Epidermal melanocyte (primary cell): ENCODE measurements at regions not wholly inside any gene's neighbourhood (a gene's known extent, or its start where the extent isn't known, plus 50 kb on each side); places are given as distances from the start of the nearest gene placed in this dataset.
"Not testable (repeated sequence)": the region's sequence is repeated elsewhere in the genome, so short reads cannot be mapped to it uniquely, and the experiment has no call there.

Source experiments
- DNase-seq: peaks from one replicate; pipeline ENCODE4 v3.0.0; 2011; ENCODE audit warnings: low spot score; ENCODE audit not compliant: insufficient read length

GRCh38 chr3:145243875-145244274 is 917.1 kb downstream of the PLOD2 start:
- peak; percentile 17 for DNase-seq

DNA sequence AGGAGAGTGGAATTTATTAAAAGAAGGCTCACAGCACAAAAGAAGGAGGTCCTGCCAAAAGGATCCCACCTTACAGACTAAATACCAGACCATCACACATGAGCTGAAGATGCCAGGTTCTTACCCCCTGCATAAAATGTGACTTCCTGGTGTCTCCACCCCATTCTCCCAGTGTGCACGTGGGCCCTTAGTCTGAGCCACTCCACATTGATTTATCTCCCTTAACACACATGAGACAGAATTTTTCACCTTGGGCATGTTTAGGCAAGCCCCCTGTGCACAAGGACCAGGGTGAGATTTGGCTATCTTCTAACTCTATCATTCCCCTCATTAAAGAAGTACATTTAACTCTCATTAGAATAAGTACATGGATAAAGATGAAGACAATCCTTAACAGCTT is 916.7 kb downstream of the PLOD2 start:
- DNase-seq, result no peak

DNA sequence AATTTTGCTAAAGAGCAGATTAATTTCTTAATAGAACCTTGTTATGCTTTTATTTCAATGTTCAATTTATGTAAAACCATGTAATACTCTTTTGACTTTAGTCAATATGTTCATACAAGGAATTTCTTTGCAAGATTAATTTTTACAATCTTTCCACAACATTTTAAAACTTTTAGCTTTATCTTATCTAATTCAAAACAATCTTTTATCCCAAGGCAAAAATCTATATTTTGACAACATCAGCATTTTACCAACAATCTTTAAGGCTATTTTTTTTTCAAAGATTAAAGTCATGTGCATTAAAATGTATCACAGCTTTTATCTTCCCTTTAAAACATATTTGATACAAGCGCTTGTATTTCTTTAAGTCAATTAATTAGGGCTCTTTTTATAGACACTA is 914.7 kb downstream of the PLOD2 start:
- DNase-seq, result no peak

DNA sequence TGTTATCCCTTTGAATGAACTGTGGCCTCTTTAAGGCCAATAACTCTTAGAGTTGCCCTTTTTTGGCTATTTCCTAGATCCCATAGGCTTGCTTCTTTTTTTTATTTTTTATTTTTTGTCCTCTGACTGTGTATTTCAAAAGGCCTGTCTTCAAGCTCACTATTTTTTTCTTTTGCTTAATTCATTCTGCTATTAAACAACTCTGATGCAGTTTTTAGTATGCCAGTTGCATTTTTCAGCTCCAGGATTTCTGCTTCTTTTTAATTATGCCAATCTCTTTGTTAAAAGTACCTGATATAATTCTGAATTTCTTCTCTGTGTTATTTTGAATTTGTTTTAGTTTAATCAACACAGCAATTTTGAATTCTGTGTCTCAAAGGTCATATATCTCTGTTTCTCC is 912.1 kb downstream of the PLOD2 start:
- no peak for DNase-seq

GRCh38 chr3:145251311-145251710 is 909.7 kb downstream of the PLOD2 start:
- no peak for DNase-seq

DNA sequence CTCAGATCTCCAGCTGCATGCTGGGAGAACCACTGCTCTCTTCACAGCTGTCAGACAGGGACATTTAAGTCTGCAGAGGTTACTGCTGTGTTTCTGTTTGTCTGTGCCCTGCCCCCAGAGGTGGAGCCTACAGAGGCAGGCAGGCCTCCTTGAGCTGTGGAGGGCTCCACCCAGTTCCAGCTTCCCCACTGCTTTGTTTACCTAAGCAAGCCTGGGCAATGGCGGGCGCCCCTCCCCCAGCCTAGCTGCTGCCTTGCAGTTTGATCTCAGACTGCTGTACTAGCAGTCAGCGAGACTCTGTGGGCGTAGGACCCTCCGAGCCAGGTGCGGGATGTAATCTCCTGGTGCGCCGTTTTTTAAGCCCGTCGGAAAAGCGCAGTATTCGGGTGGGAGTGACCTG is 903.0 kb downstream of the PLOD2 start:
- DNase-seq, result not testable (repeated sequence)

- DNase-seq, result no peak
Observed at GRCh38 chr3:145259166-145259880, 901.7 kb downstream of the PLOD2 start.

GRCh38 chr3:145263458-145263857 is 897.5 kb downstream of the PLOD2 start:
- not testable (repeated sequence) for DNase-seq

GRCh38 chr3:145266368-145266767 is 894.6 kb downstream of the PLOD2 start:
- DNase-seq, result no peak

DNA sequence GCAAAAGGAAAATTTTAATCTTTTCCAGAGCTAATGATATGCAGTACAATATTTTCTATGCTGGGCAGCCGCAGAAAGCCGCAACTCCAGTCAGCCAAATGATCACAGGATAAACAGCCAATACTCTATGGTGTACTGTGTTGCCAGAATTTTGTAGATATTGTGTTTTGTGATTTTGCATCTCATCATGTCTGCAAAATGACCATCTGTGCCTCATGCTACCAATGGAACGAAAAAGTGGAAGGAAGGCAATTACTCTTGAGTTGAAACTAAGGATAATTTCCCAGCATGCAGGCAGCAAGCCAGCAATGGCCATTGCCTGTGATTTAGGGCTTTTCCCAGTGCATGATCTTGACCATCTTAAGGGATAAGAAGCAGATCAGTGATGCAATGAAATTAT is 891.9 kb downstream of the PLOD2 start:
- DNase-seq, result no peak

DNA sequence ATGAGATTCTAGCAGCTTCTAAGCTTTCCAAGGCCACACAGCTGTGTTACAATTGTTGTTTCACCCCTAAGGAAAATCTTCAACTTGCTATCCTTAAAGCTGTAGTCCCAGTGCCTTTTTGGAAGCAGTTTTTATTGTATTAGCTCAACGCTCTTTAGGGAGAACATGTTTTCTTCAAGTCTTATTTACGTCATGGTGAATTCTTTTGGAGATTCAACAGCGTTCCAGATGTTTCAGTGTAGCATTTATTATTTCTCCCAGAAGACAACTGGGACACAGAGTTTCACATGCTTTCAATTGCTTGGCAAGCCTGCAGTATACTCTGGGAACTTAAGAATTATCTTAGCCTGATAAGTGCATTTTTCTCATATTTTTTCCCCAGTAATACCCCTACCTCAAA is 888.3 kb downstream of the PLOD2 start:
- peak; percentile 22 for DNase-seq

DNA sequence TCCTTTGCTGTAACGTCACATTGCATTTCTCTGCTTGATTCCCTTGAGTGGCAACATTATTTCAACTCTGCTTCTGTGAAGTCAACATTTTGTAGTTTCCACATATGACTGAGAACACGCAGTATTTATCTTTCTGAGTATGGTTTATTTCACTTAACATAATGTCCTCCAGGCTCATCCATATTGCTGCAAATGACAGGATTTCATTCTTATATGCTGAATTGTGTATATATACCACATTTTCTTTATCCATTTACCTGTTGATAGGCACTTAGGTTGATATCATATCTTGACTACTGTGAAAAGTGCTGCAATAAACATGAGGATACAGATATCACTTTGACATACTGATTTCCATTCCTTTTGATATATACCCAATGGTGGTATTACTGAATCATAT is 878.5 kb downstream of the PLOD2 start:
- no peak for DNase-seq

DNA sequence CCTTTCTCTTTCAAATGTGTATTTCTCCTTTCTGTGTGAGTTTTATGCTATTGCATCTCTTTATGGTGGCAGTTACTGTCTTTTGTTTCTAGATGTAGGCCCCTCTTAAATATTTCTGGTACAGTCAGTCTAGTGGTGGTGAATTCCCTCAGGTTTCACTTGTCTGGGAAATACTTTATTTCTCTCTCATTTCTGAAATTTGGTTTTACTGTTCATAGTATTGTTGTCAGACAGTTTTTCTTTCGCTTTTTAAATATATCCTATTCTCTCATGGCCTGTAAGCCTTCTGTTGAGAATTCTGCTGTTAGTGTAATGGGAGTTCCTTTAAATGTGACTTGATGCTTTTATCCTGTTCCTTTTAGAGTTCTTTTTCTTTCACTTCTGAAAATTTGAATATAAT is 874.0 kb downstream of the PLOD2 start:
- no peak for DNase-seq

GRCh38 chr3:145290010-145290409 is 871.0 kb downstream of the PLOD2 start:
- DNase-seq, result no peak

DNA sequence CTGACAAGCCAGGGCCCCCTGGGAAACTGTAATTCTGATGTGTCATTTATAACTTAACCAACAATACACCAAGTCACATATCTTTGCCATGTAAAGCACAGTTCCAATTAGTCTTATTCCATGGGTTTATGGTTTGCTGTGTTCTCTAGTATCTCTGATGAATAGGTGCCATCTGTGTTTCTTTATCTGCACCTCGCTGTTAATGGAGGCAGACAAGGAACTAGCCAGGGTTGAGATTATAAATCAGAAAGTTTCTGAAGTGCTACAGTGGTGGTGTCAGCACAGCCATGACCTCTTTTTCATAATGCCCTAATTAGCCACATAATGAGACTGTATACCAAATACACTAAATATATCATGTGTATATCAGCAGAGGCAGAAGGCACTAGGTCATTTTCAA is 866.4 kb downstream of the PLOD2 start:
- no peak for DNase-seq

GRCh38 chr3:145307272-145307671 is 853.7 kb downstream of the PLOD2 start:
- DNase-seq, result no peak

- DNase-seq, result no peak
Observed at GRCh38 chr3:145313751-145314150, 847.2 kb downstream of the PLOD2 start.

- not testable (repeated sequence) for DNase-seq
Observed at GRCh38 chr3:145316253-145316652, 844.7 kb downstream of the PLOD2 start.

DNA sequence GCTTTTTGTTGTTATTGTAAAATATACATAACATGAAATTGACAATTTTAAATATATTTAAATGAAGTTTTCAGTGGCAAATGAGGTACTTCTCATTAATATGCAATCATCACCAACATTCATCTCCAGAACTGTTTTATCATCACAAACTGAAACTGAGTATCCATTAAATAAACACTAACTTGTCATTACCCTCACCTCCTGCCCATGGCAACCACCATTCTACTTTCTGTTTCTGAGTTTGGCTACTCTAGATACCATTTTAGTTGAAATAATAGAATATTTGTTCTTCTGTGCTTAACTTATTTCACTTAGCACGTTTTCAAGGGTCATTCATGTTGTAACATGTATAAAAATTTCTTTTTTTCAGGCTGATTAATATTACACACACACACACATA is 834.3 kb downstream of the PLOD2 start:
- DNase-seq, result no peak

DNA sequence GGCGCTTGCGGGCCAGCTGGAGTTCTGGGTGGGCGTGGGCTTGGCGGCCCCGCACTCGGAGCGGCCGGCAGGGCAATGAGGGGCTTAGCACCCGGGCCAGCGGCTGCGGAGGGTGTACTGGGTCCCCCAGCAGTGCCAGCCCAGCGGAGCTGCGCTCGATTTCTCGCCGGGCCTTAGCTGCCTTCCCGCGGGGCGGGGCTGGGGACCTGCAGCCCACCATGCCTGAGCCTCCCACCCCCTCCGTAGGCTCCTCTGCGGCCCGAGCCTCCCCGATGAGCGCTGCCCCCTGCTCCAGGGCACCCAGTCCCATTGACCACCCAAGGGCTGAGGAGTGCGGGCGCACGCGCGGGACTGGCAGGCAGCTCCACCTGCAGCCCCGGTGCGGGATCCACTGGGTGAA is 827.6 kb downstream of the PLOD2 start:
- DNase-seq, result not testable (repeated sequence)

DNA sequence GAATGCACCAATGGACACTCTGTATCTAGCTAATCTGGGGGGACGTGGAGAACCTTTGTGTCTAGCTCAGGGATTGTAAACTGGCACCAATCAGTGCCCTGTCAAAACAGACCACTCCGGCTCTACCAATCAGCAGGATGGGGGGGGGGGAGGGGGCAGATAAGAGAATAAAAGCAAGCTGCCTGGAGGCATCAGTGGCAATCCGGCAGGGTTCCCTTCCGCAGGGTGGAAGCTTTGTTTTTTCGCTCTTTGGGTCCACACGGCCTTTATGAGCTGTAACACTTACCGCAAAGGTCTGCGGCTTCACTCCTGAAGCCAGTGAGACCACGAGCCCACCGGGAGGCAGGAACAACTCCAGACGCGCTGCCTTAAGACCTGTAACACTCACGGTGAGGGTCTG is 827.1 kb downstream of the PLOD2 start:
- no peak for DNase-seq

- no peak for DNase-seq
Observed at GRCh38 chr3:145355206-145355605, 805.8 kb downstream of the PLOD2 start.

DNA sequence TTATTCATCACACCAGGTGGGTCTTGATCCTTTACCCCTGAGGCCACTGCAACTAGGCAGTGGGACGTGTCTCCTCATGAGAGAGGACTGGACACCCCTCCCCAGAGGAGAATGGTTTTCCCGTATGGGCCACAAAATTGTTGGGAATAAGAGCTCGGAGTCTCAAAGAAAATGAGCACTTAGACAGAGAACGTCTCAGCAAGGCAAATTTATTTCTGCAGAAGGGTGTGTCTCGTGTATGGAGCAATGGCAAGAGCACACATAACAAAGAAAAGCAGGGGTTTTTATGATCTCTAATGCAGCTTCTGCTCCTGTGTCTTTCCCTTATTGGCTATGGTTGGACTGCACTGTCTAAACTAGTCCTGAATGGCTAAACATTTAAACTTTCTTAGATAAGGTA is 803.5 kb downstream of the PLOD2 start:
- DNase-seq, result no peak

- no peak for DNase-seq
Observed at GRCh38 chr3:145359040-145359439, 801.9 kb downstream of the PLOD2 start.
